SU-DHL-6 (cell line): ENCODE measurements at regions not wholly inside any gene's neighbourhood (a gene's known extent, or its start where the extent isn't known, plus 50 kb on each side); places are given as distances from the start of the nearest gene placed in this dataset.
"Not testable (repeated sequence)": the region's sequence is repeated elsewhere in the genome, so short reads cannot be mapped to it uniquely, and the experiment has no call there.

ENCODE experiments used
- H2AFZ ChIP-seq: fragments of 200-600 bp; sonication (generic); 2 replicates; pipeline ENCODE4 v1.6.1; 2014; ENCODE audit warnings: low read depth, mild to moderate bottlenecking, moderate library complexity, mixed read lengths, antibody characterized with exemption, low read length; ENCODE audit not compliant: severe bottlenecking
- H3F3A ChIP-seq: fragments of 200-600 bp; shearing (Covaris generic); 2 replicates; pipeline ENCODE4 v1.6.0; 2016; ENCODE audit warnings: antibody characterized with exemption, mild to moderate bottlenecking; ENCODE audit not compliant: insufficient read depth
- H3K27ac ChIP-seq: fragments of 200-600 bp; sonication (generic); 2 replicates; pipeline ENCODE4 v1.5.1; 2016; ENCODE audit warnings: low read depth, mild to moderate bottlenecking, low read length, moderate library complexity, mixed read lengths
- H3K27me3 ChIP-seq: fragments of 200-600 bp; sonication (generic), shearing (Covaris generic); 2 replicates; pipeline ENCODE4 v1.6.0; 2014; ENCODE audit warnings: mild to moderate bottlenecking, low read length
- H3K36me3 ChIP-seq: fragments of 200-600 bp; sonication (generic); 2 replicates; pipeline ENCODE4 v1.6.1; 2014; ENCODE audit warnings: mild to moderate bottlenecking, low read length, mixed read lengths
- H3K4me2 ChIP-seq: fragments of 300-600, 200-600 bp; shearing (Covaris generic), sonication (generic); 2 replicates; pipeline ENCODE4 v1.6.0; 2014; ENCODE audit warnings: low read length, low read depth, mild to moderate bottlenecking; ENCODE audit not compliant: poor library complexity, severe bottlenecking
- H3K4me3 ChIP-seq: fragments of 200-600 bp; sonication (generic); 2 replicates; pipeline ENCODE4 v1.5.1; 2014; ENCODE audit warnings: antibody characterized with exemption, low read length, mild to moderate bottlenecking, mixed read lengths; ENCODE audit not compliant: insufficient read depth, poor library complexity, severe bottlenecking
- H3K79me2 ChIP-seq: fragments of 200-600 bp; sonication (generic); 2 replicates; pipeline ENCODE4 v1.6.1; 2014; ENCODE audit warnings: mild to moderate bottlenecking, low read length, moderate library complexity; ENCODE audit not compliant: insufficient read depth
- H3K9ac ChIP-seq: fragments of 200-600 bp; sonication (generic); 2 replicates; pipeline ENCODE4 v1.7.0; 2014; ENCODE audit warnings: mild to moderate bottlenecking, low read length
- H3K9me2 ChIP-seq: fragments of 200-600 bp; sonication (generic); replicated peaks from 2 replicates; pipeline ENCODE4 v1.6.1; 2014; ENCODE audit warnings: low read length; ENCODE audit not compliant: insufficient read depth
- H3K9me3 ChIP-seq: fragments of 200-600 bp; sonication (generic); 2 replicates; pipeline ENCODE4 v1.6.1; 2014; ENCODE audit warnings: low read length, mixed read lengths; ENCODE audit not compliant: insufficient read depth
- H4K20me1 ChIP-seq: fragments of 200-600 bp; sonication (generic); 2 replicates; pipeline ENCODE4 v1.6.1; 2014; ENCODE audit warnings: low read depth, mild to moderate bottlenecking, antibody characterized with exemption, low read length, moderate library complexity, mixed read lengths
- CTCF ChIP-seq: fragments of 200-600 bp; sonication (generic); IDR thresholded peaks from one replicate; pipeline ENCODE4 v1.5.1; 2017; ENCODE audit warnings: antibody characterized with exemption, mild to moderate bottlenecking, low read length, moderate library complexity; ENCODE audit not compliant: insufficient read depth, poor library complexity, severe bottlenecking
- EZH2phosphoT487 ChIP-seq: fragments of 200-600 bp; sonication (generic), shearing (Covaris generic); conservative IDR thresholded peaks from 2 replicates; pipeline ENCODE4 v1.6.1; 2018; ENCODE audit warnings: mild to moderate bottlenecking, antibody characterized with exemption, low read length, moderate library complexity, mixed read lengths

- H3K4me2 ChIP-seq, result no peak overlapping the region
- H3K9me3 ChIP-seq, result no peaks in the 10 kb centered on the region
- H2AFZ ChIP-seq, result no peak overlapping the region
- no peaks in the 10 kb centered on the region for H3K36me3 ChIP-seq
- H3K4me3 ChIP-seq, result no peak overlapping the region
- H3K27ac ChIP-seq, result no peak overlapping the region
- H3K9me2 ChIP-seq, result no peaks in the 10 kb centered on the region
- H3K79me2 ChIP-seq, result no peaks in the 10 kb centered on the region
- H4K20me1 ChIP-seq, result no peaks in the 10 kb centered on the region
- TF ChIP-seq CTCF, result no peak
- TF ChIP-seq EZH2phosphoT487, result no peak
- no peaks in the 10 kb centered on the region for H3K27me3 ChIP-seq
- no peak overlapping the region for H3K9ac ChIP-seq
- H3F3A ChIP-seq, result no peaks in the 10 kb centered on the region
These were observed 108.3 kb downstream of the SPP2 start for GRCh38 chr2:234158812-234159211.

- H3K9me3 ChIP-seq, result no peaks in the 10 kb centered on the region
- H3K36me3 ChIP-seq, result no peaks in the 10 kb centered on the region
- no peaks in the 10 kb centered on the region for H3K9me2 ChIP-seq
- H3K27ac ChIP-seq, result no peak overlapping the region
- H3K27me3 ChIP-seq, result no peaks in the 10 kb centered on the region
- no peaks in the 10 kb centered on the region for H3F3A ChIP-seq
- no peaks in the 10 kb centered on the region for H4K20me1 ChIP-seq
- no peak overlapping the region for H2AFZ ChIP-seq
- H3K4me2 ChIP-seq, result no peak overlapping the region
- no peak overlapping the region for H3K9ac ChIP-seq
- TF ChIP-seq CTCF (no peak), EZH2phosphoT487 (no peak)
- no peak overlapping the region for H3K4me3 ChIP-seq
- no peaks in the 10 kb centered on the region for H3K79me2 ChIP-seq
These were observed 107.5 kb downstream of the SPP2 start for GRCh38 chr2:234157817-234158588.

GRCh38 chr2:234156326-234156725 is 105.8 kb downstream of the SPP2 start:
- Histone ChIP-seq H3K9me3 (no peaks in the 10 kb centered on the region), H3K4me3 (no peak overlapping the region), H3K36me3 (no peaks in the 10 kb centered on the region), H3K79me2 (no peaks in the 10 kb centered on the region), H3K9ac (no peak overlapping the region), H2AFZ (no peak overlapping the region), H3F3A (no peaks in the 10 kb centered on the region), H3K4me2 (no peak overlapping the region), H3K27me3 (no peaks in the 10 kb centered on the region), H3K27ac (no peak overlapping the region), H4K20me1 (no peaks in the 10 kb centered on the region), H3K9me2 (no peaks in the 10 kb centered on the region)
- TF ChIP-seq EZH2phosphoT487 (no peak), CTCF (no peak)

- H3K9ac ChIP-seq, H3K36me3 ChIP-seq, H3K4me2 ChIP-seq, H2AFZ ChIP-seq, H3K79me2 ChIP-seq, H3K27me3 ChIP-seq, H3K4me3 ChIP-seq, H3K27ac ChIP-seq, H3F3A ChIP-seq, H3K9me2 ChIP-seq, H3K9me3 ChIP-seq, H4K20me1 ChIP-seq: not testable (repeated sequence)
These were observed 102.3 kb downstream of the SPP2 start for GRCh38 chr2:234152835-234153234.
